GM18870 (cell line): ENCODE measurements at regions not wholly inside any gene's neighbourhood (a gene's known extent, or its start where the extent isn't known, plus 50 kb on each side); places are given as distances from the start of the nearest gene placed in this dataset.
"Not testable (repeated sequence)": the region's sequence is repeated elsewhere in the genome, so short reads cannot be mapped to it uniquely, and the experiment has no call there.

Experiments used
- ATAC-seq: cut with Tn5 transposase; IDR thresholded peaks from one replicate; pipeline ENCODE4 v1.9.1; 2021; ENCODE audit warnings: moderate library complexity; ENCODE audit not compliant: unreplicated experiment

GRCh38 chr21:6093419-6093818 is 4428.0 kb upstream of the TPTE start:
- not testable (repeated sequence) for ATAC-seq

DNA sequence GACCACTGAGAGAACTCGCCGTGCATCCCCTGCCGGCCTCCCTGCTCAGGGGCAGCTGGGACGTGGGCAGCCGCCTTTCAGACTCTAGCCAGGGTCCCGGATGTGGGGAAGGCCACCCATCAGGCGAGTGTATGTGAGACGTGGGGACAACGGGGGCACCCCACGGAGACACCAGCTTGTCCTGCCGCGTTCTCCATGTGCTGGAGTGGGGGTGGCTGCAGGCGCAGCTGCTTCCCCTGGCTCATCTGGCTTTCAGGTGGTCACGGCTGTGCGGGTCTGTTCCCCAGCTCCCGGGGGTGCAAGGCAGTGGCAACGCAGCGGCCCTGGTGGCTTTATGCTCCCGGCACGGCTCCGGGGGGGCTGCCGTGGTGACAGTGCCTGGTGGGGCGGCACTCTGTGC is 4427.5 kb upstream of the TPTE start:
- not testable (repeated sequence) for ATAC-seq

DNA sequence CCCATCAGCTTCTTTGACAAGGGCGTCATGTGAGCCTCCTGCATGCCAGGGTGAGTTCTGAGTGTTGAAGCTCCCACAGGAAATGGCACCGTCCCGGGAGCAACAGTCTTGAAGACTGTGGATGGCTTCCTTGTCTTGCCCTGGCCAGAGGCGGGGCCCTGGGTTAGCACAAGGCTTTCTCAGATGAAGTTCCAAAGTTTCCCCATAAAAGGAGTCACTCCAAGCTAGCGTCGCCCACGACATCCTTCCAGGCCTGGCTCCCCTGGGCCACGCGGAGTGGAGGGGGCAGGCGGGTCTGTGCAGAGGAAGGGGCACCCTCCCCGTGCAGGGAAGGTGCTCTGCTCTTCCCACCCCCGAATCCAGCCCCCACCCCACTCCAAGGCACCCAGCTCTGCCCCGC is 4426.1 kb upstream of the TPTE start:
- not testable (repeated sequence) for ATAC-seq

DNA sequence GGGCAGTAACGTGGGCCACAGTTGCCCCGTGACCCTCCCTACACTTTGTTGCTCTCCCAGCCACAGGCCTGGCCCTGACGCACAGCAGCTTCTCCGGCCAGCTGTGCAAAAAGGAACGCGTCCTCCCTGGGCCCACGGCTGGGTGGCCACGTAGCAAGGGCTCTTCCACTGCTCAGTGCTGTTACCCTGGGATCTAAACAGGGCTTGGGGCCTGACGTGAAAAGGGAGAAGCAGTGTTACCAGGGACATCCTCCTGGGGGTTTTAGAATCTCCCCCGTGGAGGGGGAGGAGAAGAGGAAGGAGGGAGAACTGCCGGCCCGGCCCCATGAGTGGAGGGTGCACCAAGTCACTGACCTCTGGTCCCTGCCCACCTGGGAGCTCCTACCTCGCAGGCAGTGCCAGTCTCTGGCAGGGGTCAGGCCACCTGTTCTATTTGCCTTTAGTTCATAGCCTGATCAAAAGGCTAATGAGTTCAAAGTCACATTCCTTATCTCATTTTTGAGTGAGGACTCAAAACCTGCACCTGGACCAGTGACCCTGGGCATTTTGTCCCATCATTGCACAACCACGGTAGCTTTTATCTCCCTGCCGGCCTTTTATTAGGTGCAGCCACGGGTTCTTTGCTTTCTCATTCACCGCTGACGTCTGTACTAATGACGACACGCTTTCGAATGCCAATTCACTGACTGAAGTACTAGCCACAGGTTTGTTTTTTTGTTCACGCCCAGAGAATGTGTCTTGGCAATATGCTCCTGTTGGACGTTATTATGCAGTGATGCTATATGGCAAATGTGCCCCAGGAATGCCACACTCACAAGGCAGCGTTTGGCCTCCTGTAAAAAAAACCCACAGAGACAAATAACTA is 4424.6 kb upstream of the TPTE start:
- not testable (repeated sequence) for ATAC-seq

DNA sequence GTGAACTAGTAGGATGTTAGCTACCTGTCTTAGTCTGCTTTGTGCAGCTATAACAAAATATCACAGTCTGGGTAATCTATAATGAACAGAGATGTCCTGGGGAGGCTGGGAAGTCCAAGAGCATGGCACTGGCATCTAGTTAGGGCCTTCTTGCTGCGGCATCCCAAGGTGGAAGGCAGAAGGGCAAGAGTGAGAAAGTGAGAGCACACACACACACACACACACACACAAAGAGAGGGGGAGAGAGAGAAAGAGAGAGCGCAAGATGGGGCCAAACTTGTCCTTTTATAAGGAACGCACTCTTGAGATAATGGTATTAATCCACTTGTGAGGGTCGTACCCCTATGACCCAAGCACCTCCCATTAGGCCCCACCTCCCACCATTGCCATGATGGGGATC is 4423.6 kb upstream of the TPTE start:
- ATAC-seq, result not testable (repeated sequence)

DNA sequence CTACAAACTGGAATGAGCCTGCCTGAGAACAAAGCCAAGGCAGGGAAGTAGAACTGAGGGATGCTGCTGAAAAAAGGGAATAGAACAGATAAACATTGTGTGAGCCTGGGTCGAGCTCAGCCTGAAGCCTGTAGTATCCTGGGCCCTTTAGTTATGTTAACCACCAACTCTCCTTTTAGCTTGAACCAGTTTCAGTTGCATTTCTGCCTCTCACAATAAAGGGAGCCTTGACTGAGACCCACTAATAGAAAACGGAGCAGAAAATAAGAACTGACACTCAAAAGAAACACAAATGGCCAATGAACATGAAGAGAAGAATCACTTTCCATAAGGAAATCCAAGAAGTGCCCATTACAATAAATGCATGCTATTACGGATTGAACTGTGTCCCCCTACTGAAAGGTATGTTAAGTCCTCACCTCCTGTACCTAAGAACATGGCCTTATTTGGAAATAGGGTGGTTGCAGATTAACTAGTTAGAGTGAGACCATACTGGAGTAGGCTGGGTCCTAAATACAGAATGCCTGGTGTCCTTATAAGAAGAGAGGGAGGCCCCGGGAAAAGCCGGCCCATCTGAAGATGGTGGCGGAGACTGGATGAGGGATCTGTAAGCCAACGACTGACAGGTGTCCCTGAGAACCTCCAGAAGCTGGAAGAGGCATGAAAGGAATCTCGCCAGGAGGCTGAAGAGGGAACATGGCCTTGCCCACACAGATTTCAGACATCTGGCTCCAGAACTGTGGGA is 4423.0 kb upstream of the TPTE start:
- ATAC-seq, result not testable (repeated sequence)

DNA sequence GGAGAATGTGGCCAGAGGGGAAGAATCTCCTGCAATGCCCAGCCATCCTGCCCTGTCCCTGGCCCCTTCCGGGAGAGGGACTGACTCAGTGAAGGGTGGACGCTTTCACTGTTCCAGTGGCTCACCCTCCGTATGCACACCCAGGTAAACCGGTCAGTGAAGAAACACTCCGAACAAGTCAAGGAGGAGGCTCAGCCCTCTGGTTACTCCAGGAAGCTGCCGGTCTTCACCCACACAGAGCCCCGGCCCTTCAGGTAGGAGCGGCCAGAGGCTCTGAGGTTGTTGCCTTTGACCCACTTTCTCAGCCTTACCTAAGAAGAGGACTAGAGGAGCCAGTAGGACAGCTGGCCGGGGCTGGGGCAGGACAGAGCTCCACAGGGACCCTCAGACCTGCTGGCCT is 4419.8 kb upstream of the TPTE start:
- ATAC-seq, result not testable (repeated sequence)

DNA sequence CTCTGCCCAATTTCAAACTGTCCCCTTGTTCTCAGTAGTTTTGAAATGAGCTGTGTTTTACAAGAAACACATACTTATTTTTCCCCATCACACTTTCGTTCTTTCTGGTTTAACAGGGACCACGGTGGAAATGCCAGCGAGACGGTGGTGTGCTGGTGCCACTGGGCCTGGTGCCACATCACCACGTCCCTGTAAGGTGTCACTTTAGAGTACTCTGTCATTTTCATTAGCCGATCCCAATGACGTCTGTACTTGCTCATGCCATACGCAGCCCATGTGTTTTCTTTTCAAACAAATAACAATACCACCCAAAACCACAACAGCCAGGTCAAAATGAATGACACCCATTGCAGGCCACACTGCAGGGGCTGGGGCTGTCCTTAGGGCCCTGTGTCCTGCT is 4416.8 kb upstream of the TPTE start:
- ATAC-seq, result not testable (repeated sequence)

DNA sequence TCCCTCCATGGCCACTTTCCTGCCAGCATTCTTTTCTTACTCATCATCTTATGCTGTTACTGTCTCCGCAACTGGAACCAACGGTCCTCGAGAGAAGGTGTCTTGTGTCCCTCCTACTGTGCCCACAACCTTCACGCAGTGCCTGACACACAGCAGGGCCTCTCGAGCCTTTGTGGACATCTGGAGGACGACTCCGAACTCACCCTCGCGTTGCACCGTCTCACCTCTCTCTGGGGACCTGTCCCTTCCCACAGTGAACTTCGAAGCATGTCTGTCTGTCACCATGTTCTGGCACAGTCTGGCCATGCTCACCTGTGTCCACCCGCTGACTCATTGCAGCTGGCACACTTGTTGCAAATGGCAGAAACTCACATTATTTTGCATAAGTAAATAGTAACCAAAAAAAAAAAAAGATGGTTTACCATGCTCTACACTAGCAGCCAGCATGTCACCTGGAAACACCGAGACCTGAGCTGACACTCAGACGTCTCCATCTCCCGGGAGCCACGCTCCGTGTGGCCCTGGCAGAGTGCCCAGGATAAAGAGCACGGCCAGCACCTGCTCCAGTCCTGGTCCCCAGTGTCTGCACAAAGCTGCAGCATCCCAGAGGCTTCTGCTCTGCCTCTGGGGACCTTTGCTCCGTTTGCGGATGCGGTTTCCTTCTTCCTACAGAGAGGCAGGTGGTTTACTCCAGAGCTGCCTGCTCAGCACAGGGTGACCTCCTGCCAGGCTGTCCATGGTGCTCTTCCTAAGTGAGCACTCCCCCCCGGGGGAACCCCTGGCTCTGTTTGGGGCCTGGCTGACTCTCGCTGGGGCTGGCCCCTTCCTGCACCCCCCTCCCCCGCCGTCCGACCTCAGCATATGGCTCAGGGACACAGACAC is 4414.5 kb upstream of the TPTE start:
- not testable (repeated sequence) for ATAC-seq

DNA sequence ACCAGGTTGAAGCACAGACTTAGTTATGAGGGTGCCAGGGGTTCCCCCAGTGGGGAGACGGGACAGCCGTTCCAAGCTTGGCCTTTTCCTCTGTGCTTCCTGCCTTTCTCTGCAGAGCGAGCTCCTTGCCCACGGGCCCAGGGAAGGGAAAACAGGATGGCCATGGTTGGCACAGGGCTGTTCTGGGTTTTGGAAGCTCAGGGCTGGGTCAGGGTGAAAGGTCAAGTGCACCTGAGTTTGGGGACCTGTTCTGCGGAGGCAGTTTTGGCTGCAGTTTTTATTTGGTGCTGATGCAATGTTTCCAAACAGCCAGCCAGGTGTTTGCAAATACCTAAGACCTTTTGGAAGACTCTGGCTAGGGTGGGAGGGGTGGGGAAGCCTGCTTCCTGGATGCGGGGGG is 4412.5 kb upstream of the TPTE start:
- not testable (repeated sequence) for ATAC-seq

DNA sequence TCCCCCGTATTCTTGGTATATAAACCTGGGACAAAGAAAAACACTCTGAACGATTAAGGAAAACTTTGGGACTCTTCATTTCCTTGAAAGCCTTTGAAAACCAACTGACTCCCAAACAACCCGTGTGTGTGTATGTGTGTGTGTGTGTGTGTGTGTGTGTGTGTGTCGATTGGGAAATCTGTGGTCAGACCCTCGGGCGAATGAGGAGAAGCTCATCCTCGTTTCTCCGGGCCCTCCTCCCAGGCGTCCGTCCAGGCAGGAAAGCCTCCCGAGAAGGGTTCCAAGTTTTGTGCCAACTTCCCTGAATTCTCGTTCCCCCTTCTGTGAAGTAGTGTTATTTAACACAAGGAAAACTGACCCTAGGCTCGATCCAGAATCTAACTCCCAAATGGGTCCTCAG is 4411.6 kb upstream of the TPTE start:
- ATAC-seq, result not testable (repeated sequence)

GRCh38 chr21:6110716-6111343 is 4410.6 kb upstream of the TPTE start:
- ATAC-seq, result peak; percentile 50

DNA sequence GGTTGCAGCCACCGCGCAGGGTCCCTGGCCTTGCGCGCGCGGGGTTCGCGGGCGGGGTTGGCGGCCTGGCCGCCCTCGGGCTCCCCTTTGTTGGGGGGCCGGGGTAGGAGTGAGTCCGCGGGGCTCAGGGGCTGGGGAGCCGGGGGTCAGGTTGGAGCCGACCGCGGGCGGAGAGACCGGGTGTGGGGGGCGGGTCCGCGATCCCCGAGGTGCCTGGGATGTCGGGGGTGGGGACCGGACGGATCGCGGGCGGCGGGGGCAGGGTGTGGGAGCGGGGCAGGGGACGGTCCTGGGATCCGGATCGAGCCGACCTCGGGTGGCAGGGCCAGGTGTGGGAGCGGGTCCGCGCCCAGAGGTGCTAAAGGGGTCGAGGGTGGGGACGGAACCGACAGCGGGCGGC is 4410.0 kb upstream of the TPTE start:
- ATAC-seq, result not testable (repeated sequence)

DNA sequence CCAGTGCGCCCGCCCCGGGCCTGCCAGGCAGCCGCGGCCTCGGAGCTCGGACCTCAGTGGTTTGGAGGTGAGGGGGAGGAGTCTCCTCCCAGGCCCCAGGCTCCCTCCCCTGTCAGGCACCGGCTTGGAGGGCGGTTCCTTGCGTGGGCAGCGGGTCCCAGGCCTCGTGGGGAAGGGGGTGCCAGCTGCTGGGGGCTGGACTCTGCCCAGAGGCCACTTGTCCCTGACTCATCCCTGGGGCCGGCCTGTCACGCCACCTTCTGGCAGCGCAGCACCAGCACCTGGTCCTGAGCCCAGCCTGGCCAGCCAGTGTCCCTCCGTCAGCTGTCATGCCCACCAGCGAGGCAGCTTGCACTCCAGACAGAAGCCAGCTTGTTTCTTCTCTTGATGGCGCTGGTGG is 4403.0 kb upstream of the TPTE start:
- not testable (repeated sequence) for ATAC-seq

DNA sequence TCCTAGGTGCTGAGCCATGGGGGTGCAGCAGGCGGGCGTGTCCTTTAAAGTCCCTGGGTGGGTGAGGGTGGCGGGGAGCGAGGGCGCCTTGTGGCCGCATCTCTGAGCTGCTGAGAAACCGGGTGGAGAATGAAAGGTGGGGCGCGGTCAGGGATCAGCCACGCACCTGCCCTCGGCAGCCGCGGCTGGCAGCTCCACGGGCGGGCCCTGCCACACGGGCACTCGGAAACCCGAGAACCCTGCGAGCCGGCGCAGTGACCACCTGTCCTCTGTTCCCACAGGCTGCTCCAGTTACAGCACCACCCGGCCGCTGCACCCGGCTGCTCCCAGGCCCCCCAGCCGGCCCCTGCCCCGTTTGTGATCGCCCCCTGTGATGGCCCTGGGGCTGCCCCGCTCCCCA is 4400.5 kb upstream of the TPTE start:
- ATAC-seq, result not testable (repeated sequence)

GRCh38 chr21:6122629-6123028 is 4398.8 kb upstream of the TPTE start:
- not testable (repeated sequence) for ATAC-seq

- ATAC-seq, result not testable (repeated sequence)
These were observed 4398.2 kb upstream of the TPTE start for GRCh38 chr21:6123224-6123623.

DNA sequence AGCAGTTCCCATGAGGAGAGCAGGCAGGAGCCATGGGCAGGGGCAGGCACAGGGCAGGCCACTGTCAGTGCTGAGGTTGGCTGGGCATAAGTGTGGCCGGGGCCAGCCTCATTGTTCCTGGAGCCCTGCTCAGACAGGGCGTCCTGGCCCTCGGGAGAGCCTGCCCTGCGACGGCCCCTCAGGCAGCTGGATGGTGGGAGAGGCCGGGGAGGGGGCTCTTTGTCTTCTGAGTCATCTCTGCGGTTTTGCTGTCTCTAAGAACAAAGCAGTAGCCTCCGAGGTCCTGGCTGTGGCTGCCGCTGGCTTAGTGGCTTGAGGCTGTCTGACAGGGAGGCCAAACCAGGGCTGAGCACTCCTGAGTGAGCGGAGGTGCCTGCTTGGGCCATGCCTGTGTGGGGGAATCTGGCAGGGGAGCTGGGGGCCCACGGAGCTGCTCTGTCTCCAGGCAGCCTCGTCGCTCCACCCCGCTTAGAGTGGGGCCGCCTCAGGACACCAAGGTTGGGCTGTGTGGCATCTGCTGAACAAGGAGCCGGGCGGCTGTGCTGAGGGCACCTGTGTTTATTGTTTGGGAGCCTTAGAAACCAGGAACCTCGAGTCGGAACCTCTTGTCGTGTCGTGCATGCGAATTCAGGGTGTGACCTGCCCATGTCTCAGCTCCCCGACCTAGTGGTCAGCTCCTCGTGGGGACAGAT is 4395.7 kb upstream of the TPTE start:
- not testable (repeated sequence) for ATAC-seq

DNA sequence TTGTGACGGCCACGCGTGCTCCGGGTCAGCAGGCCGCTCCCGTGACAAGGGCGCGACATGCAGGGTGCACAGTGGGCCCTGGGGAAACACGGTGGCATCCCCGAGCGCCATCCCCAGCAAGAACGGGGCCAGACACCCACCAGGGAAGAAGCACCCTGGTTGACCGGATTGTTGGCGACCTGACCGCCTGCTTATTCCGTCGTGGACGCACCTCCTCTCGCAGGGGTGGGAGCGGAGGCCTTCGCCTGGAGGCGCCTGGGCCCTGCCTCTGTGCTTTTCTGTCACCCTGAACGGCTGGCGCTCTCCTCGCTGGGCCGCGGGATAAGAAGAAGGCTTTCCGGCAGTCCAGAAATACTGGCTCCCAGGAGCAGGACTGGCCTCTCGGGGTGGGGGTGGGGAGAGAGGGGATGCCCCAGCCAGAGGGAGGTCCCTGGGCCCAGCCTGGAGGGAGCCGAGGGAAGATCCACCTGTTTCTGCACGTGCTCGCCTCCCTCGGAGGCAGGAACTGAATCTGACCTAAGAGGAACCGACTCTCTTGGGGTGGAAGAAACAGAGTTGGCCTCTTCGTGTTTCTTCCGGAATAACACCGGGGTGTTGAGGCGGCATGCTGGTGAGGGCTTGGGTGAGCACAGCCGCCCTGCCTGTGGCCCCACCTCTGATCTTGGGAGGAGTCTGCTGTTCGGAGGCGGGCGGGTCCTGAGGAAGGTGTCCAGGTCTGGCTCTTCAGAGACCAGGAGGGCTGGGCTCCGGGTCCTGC is 4394.2 kb upstream of the TPTE start:
- not testable (repeated sequence) for ATAC-seq
